GM12891 (cell line): ENCODE measurements at regions not wholly inside any gene's neighbourhood (a gene's known extent, or its start where the extent isn't known, plus 50 kb on each side); places are given as distances from the start of the nearest gene placed in this dataset.

Source experiments
- DNase-seq: peaks from one replicate; pipeline ENCODE4 v3.0.0; 2011; ENCODE audit warnings: low spot score; ENCODE audit not compliant: insufficient read length
- FAIRE-seq: peaks from 2 replicates; lab custom pipeline; 2011; peaks lifted over from hg19 to GRCh38; lab: Jason Lieb, UNC
- PAX5 ChIP-seq: IDR thresholded peaks from 2 replicates; pipeline ENCODE4 v1.6.1; 2011; ENCODE audit warnings: low read length, moderate library complexity, mild to moderate bottlenecking; ENCODE audit not compliant: insufficient read depth, severe bottlenecking
- POLR2A ChIP-seq: IDR thresholded peaks from 2 replicates; pipeline ENCODE4 v1.6.1; 2011; ENCODE audit warnings: low read depth, low read length, control low read depth
- POLR2AphosphoS5 ChIP-seq: IDR thresholded peaks from 2 replicates; pipeline ENCODE4 v1.6.1; 2011; ENCODE audit warnings: low read depth, low read length, control low read depth
- POU2F2 ChIP-seq: IDR thresholded peaks from 2 replicates; pipeline ENCODE4 v1.6.1; 2011; ENCODE audit warnings: low read depth, mild to moderate bottlenecking, control low read depth, low read length, moderate library complexity
- SPI1 ChIP-seq: IDR thresholded peaks from 2 replicates; pipeline ENCODE4 v1.6.1; 2011; ENCODE audit warnings: low read depth, low read length, control low read depth
- TAF1 ChIP-seq: IDR thresholded peaks from 2 replicates; pipeline ENCODE4 v1.6.1; 2011; ENCODE audit warnings: low read depth, low read length, control low read depth

- FAIRE-seq, result no peak
- TF ChIP-seq POU2F2 (no peak), SPI1 (no peak), POLR2AphosphoS5 (no peak), PAX5 (no peak), POLR2A (no peak), TAF1 (no peak)
- no peak for DNase-seq
Measured at GRCh38 chr7:13093160-13093559, 405.7 kb downstream of the ARL4A start.

- DNase-seq (no peak), FAIRE-seq (no peak)
- TF ChIP-seq TAF1, result no peak
- no peak for TF ChIP-seq POU2F2
- no peak for TF ChIP-seq POLR2AphosphoS5
- TF ChIP-seq POLR2A, result no peak
- no peak for TF ChIP-seq SPI1
- no peak for TF ChIP-seq PAX5
Measured at GRCh38 chr7:13097499-13097898, 410.1 kb downstream of the ARL4A start.

GRCh38 chr7:13098161-13098560 is 410.7 kb downstream of the ARL4A start:
- TF ChIP-seq PAX5, result no peak
- no peak for TF ChIP-seq SPI1
- no peak for TF ChIP-seq POU2F2
- no peak for TF ChIP-seq TAF1
- TF ChIP-seq POLR2AphosphoS5, result no peak
- no peak for TF ChIP-seq POLR2A
- FAIRE-seq (no peak), DNase-seq (no peak)

GRCh38 chr7:13099154-13099795 is 411.8 kb downstream of the ARL4A start:
- DNase-seq, result no peak
- TF ChIP-seq POU2F2 (no peak), PAX5 (no peak), POLR2A (no peak), SPI1 (no peak), TAF1 (no peak), POLR2AphosphoS5 (no peak)
- no peak for FAIRE-seq

GRCh38 chr7:13104128-13104527 is 416.7 kb downstream of the ARL4A start:
- DNase-seq (no peak), FAIRE-seq (no peak)
- TF ChIP-seq POLR2AphosphoS5 (no peak), TAF1 (no peak), SPI1 (no peak), PAX5 (no peak), POU2F2 (no peak), POLR2A (no peak)

- no peak for TF ChIP-seq POLR2A
- TF ChIP-seq POLR2AphosphoS5, result no peak
- no peak for TF ChIP-seq SPI1
- TF ChIP-seq POU2F2, result no peak
- no peak for TF ChIP-seq TAF1
- TF ChIP-seq PAX5, result no peak
- DNase-seq (no peak), FAIRE-seq (no peak)
Measured at GRCh38 chr7:13105209-13105608, 417.8 kb downstream of the ARL4A start.

GRCh38 chr7:13106513-13106912 is 419.1 kb downstream of the ARL4A start:
- no peak for FAIRE-seq
- no peak for DNase-seq

DNA sequence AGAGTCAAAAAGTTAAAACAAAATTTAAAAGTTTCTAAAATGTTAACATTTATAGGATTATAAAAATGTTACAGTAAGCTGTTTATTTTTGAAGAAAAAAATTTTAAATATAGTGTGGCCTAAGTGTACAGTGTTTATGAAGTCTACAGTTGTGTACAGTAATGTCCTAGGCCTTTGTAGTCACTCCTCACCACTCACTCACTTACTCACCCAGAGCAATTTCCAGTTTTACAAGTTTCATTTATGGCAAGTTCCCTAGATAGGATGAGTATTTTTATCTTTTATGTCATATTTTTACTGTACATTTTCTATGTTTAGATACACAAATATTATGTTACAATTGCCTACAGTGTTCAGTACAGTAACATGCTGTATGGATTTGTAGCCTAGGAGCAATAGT is 419.9 kb downstream of the ARL4A start:
- FAIRE-seq (no peak), DNase-seq (no peak)
- no peak for TF ChIP-seq PAX5
- TF ChIP-seq TAF1, result no peak
- TF ChIP-seq POLR2A, result no peak
- no peak for TF ChIP-seq SPI1
- TF ChIP-seq POLR2AphosphoS5, result no peak
- TF ChIP-seq POU2F2, result no peak

More at GRCh38 chr7:13106513-13106912, 419.1 kb downstream of the ARL4A start:
- TF ChIP-seq TAF1, result no peak
- TF ChIP-seq POU2F2, result no peak
- no peak for TF ChIP-seq POLR2A
- TF ChIP-seq PAX5, result no peak
- TF ChIP-seq POLR2AphosphoS5, result no peak
- TF ChIP-seq SPI1, result no peak

DNA sequence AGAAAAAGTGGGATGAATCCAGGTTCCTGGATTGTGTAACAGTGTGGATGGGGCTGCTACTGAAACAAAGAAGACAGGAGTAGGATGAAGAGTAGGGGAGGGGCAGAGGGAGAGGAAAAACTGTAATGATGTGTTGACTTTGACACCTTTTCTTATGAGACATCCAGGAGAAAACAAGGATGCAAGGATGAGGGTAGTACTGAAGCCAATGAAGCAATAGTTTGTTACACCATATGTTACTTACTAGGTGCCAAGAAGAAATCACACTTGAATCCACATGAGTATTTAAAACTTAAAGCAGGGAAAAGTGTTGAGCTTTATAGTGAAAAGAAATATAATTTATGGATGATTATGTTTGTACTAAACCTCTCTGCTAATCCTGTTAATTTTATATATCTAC is 420.6 kb downstream of the ARL4A start:
- no peak for TF ChIP-seq POLR2A
- TF ChIP-seq TAF1, result no peak
- no peak for TF ChIP-seq POU2F2
- no peak for TF ChIP-seq SPI1
- no peak for TF ChIP-seq POLR2AphosphoS5
- no peak for TF ChIP-seq PAX5
- no peak for DNase-seq
- FAIRE-seq, result no peak

GRCh38 chr7:13109201-13109600 is 421.8 kb downstream of the ARL4A start:
- DNase-seq, result no peak
- TF ChIP-seq POLR2A (no peak), TAF1 (no peak), PAX5 (no peak)
- no peak for FAIRE-seq
